HEK293T (cell line): ENCODE measurements at regions not wholly inside any gene's neighbourhood (a gene's known extent, or its start where the extent isn't known, plus 50 kb on each side); places are given as distances from the start of the nearest gene placed in this dataset.

Experiments
- CTCF ChIA-PET: fragments of 350-600 bp; formaldehyde crosslinking; extraction: SDS; loops from one replicate; lab custom pipeline; 2021; ENCODE audit warnings: antibody characterized with exemption, inconsistent platforms; lab: Yijun Ruan, JAX
- POLR2A ChIA-PET: fragments of 350-600 bp; formaldehyde crosslinking; extraction: SDS; loops from one replicate; lab custom pipeline; 2020; ENCODE audit warnings: antibody characterized with exemption, inconsistent platforms; lab: Yijun Ruan, JAX
- DNase-seq: peaks from one replicate; pipeline ENCODE4 v3.0.0; 2012; ENCODE audit warnings: mixed read lengths; ENCODE audit errors: extremely low spot score
- ARNT ChIP-seq: fragments of 450-650 bp; IDR thresholded peaks from 2 replicates; pipeline ENCODE4 v1.6.1; 2017; ENCODE audit warnings: mild to moderate bottlenecking
- BHLHE40 ChIP-seq: fragments of 450-650 bp; IDR thresholded peaks from 2 replicates; pipeline ENCODE4 v1.6.1; 2016; ENCODE audit warnings: mild to moderate bottlenecking, moderate library complexity, borderline replicate concordance
- CTBP1 ChIP-seq: fragments of 450-650 bp; IDR thresholded peaks from 2 replicates; pipeline ENCODE4 v1.6.1; 2016; ENCODE audit warnings: borderline replicate concordance
- ELF4 ChIP-seq: fragments of 450-650 bp; IDR thresholded peaks from 2 replicates; pipeline ENCODE4 v1.6.1; 2017; ENCODE audit warnings: antibody characterized with exemption
- FOXA1 ChIP-seq: fragments of 450-650 bp; IDR thresholded peaks from 2 replicates; pipeline ENCODE4 v1.6.1; 2016; ENCODE audit warnings: mild to moderate bottlenecking
- FOXK2 ChIP-seq: fragments of 450-650 bp; IDR thresholded peaks from 2 replicates; pipeline ENCODE4 v1.6.1; 2016; ENCODE audit warnings: mild to moderate bottlenecking
- FOXM1 ChIP-seq: fragments of 450-650 bp; IDR thresholded peaks from 2 replicates; pipeline ENCODE4 v1.6.1; 2017; ENCODE audit warnings: mild to moderate bottlenecking, borderline replicate concordance
- HDGF ChIP-seq: fragments of 450-650 bp; IDR thresholded peaks from 2 replicates; pipeline ENCODE4 v1.6.1; 2017; ENCODE audit warnings: antibody characterized with exemption, borderline replicate concordance
- L3MBTL2 ChIP-seq: fragments of 450-650 bp; conservative IDR thresholded peaks from 2 replicates; pipeline ENCODE4 v1.6.1; 2016; ENCODE audit warnings: mild to moderate bottlenecking
- LEF1 ChIP-seq: fragments of 450-650 bp; IDR thresholded peaks from 2 replicates; pipeline ENCODE4 v1.6.1; 2017; ENCODE audit warnings: mild to moderate bottlenecking, borderline replicate concordance
- NFRKB ChIP-seq: fragments of 450-650 bp; IDR thresholded peaks from 2 replicates; pipeline ENCODE4 v1.6.1; 2016; ENCODE audit warnings: mild to moderate bottlenecking, moderate library complexity
- SP1 ChIP-seq: fragments of 450-650 bp; IDR thresholded peaks from 2 replicates; pipeline ENCODE4 v1.6.1; 2017
- SUZ12 ChIP-seq: fragments of 450-650 bp; IDR thresholded peaks from 2 replicates; pipeline ENCODE4 v1.6.1; 2016; ENCODE audit warnings: mild to moderate bottlenecking
- TARDBP ChIP-seq: fragments of 450-650 bp; IDR thresholded peaks from 2 replicates; pipeline ENCODE4 v1.6.1; 2016
- ZNF384 ChIP-seq: fragments of 450-650 bp; IDR thresholded peaks from 2 replicates; pipeline ENCODE4 v1.6.1; 2016
- TF ChIP-seq, protein P1 (sequence below): fragments of 450-650 bp; IDR thresholded peaks from 2 replicates; pipeline ENCODE4 v1.6.1; 2016

DNA sequence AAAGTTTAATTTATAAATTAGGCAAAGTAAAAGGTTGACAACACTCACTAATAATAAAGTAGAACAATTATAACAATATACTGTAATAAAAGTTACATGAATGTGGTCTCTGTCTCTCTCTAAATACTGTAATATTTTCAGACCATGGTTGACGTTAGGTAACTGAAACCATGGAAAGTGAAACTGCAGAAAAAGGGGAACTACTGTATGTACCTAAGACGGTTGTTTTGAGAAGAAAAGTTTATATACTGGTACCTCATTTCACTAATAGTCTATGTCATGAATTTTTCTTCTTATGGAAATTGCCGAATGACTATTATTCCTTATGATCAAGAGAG lies 166.7 kb upstream of the ZNF521 start:
- CTCF ChIA-PET = no interaction called here
- POLR2A ChIA-PET = no interaction called here
- DNase-seq = no peak
- TF ChIP-seq, protein P1, sequence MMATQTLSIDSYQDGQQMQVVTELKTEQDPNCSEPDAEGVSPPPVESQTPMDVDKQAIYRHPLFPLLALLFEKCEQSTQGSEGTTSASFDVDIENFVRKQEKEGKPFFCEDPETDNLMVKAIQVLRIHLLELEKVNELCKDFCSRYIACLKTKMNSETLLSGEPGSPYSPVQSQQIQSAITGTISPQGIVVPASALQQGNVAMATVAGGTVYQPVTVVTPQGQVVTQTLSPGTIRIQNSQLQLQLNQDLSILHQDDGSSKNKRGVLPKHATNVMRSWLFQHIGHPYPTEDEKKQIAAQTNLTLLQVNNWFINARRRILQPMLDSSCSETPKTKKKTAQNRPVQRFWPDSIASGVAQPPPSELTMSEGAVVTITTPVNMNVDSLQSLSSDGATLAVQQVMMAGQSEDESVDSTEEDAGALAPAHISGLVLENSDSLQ = no peak
- TF ChIP-seq CTBP1 (no peak), BHLHE40 (no peak), FOXA1 (no peak), SUZ12 (no peak), TARDBP (no peak), L3MBTL2 (no peak), ARNT (no peak), HDGF (no peak), SP1 (no peak), ELF4 (no peak), NFRKB (no peak), FOXK2 (no peak), ZNF384 (no peak), LEF1 (no peak), FOXM1 (no peak)

DNA sequence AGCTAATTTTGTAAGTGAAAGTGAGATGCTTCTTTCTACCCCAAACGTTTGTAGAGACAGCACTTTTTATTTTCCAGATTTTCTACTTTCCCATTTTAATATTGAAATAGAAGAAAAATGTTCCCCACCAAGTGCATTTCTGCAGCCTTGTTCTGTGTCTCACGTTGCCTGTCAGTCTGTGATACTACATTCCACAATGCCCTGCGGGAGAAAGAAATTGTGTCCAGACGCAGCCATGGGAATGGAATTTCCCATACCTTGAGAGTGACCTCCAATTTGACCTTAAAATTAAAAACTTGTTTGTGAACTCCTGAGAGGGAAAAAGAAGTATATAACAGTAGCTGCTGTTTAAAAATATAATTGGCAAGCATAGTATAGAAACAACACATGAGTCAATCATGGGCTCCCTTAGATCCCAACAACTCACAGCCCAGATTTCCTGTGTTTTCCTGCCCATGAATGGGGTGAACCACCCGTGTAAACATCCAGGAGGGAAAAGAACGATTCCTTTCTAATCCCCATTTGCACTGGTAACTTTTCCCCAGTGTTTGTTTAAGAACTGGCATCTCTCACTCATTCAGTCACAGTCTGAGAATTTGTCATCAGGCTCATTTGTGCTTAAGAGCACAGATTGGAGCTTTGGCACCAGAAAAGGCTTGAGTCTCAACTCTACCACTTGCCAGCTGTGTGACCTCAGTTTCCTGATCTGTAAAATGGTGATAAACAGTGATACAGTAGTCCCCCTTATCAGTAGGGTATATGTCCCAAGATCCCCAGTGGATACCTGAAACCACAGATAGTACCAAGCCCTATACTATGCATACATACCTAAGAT lies 166.1 kb upstream of the ZNF521 start:
- CTCF ChIA-PET = no interaction called here
- DNase-seq = no peak
- POLR2A ChIA-PET = no interaction called here
- TF ChIP-seq ARNT (no peak), BHLHE40 (no peak), FOXM1 (no peak), ZNF384 (no peak), SUZ12 (no peak), TARDBP (no peak), FOXA1 (no peak), LEF1 (no peak)
- TF ChIP-seq, protein P1 = 0 out of 2 replicates have a peak, but pooled peaks have one; percentile 2

DNA sequence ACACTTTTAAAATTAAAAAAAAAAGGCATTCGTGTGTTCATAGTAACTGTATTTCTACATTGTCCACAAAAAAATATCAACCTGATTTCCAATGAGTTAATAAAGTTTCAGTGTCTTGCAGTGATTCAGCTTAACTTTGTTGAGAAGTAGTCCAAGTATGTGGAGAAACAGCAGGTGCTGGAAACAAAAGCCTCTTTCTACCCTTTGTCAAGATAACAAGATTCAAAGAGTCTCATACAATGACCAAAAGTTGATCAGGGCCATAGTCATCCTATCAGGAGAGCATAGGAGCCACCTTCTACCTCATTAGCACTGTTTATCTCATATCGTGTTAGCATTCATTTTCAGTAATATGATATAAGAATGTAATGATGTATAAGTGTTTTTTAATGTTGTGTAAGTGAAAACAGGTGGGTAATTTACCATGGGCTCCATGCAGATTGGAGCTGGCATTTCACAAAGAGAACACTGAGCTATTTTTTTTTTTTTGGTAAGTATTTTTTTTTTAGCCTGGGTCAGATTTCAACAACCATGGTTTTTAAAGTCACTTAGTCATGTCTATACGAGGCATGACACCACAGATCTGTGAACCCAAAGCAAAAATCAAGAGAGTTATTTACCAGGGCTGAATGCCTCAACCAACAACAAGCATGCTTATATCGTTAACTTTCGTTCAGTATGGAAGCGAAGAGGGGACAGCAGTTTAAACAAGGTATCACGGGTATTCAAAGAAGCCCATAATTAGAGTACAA lies 165.0 kb upstream of the ZNF521 start:
- ChIA-PET POLR2A (no interaction called here), CTCF (no interaction called here)
- TF ChIP-seq FOXK2 (no peak), ZNF384 (0 out of 2 replicates have a peak, but pooled peaks have one; percentile 37)
- DNase-seq = no peak

DNA sequence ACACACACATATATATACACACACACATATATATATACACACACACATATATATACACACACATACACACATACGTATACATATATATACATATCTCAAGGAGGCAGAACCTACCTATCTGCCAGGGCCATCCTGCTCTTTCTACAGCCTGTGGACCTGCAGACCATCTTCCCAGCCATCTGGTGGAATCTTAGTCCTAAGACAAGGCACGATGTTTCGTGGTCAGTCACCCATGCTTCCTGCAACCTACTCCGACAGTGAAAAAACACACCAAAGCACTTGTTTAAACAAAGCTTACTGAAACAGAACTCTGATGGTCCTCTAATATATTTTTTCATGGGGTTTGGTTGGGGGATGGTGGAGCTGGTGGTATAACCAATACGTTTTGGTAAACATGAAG lies 164.2 kb upstream of the ZNF521 start:
- POLR2A ChIA-PET = no interaction called here
- TF ChIP-seq FOXK2 = no peak
- no peak for TF ChIP-seq ARNT
- no peak for TF ChIP-seq SP1
- no peak for TF ChIP-seq FOXM1
- TF ChIP-seq ELF4 = no peak
- TF ChIP-seq TARDBP = no peak
- TF ChIP-seq L3MBTL2 = no peak
- no peak for DNase-seq
- CTCF ChIA-PET = no interaction called here

DNA sequence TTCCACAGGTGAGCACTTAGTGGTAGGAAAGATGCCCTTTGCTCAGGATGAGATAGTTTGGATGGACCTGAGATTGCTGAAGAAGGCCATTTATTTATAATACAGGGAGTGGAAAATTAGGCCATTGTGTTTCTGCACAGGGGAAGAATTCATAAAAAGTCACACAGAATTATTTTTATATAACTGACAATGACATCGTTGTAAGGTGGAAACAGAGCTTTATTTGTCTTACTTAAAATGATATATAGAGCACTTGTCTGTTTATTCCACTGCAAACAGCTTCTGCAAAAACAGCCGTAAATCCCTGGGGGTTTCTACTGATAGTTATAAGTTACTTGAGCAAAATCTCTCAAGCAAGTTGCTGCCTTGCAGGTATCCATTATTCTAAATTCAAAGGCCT lies 158.1 kb upstream of the ZNF521 start:
- no peak for DNase-seq
- TF ChIP-seq CTBP1 (no peak), L3MBTL2 (no peak), BHLHE40 (no peak), ARNT (no peak), NFRKB (no peak), LEF1 (no peak), FOXK2 (no peak), SUZ12 (no peak), ELF4 (no peak)
- TF ChIP-seq, protein P1 = no peak
- ChIA-PET POLR2A (no interaction called here), CTCF (interaction anchor here (0.7 kb wide), 1 partner anchor 845 kb away, joined by 3 read pairs; no protein-coding TSS in a partner anchor)

DNA sequence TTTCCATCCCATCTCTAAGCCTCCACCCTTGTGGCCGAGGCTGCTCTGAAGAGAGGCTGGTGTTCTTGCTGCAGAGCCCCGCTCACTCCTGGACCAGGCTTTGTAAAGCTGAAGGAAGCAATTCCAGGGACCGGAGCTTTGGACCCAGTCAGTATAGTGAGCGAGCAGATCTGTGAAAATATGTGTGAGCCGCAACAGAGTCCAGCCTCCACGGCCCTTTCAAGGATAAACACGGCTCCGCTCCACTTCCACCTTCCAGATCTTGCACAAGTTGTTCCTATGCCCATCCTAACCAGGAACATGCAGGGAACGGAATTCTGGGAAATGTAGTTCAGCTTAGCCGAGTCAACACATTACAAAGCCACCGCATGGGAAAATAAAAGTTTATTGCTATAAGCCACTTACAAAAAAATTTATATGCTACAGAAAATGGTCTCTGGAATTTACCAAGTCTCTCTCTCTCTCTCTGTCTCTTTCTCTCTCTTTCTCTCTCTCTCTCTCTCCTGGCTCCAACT lies 151.7 kb upstream of the ZNF521 start:
- POLR2A ChIA-PET = interaction anchor here (0.7 kb wide), 1 partner anchor 10 kb away, joined by 3 read pairs; no protein-coding TSS in a partner anchor
- TF ChIP-seq ELF4 (peak; percentile 72), SUZ12 (no peak), FOXM1 (no peak), ARNT (no peak), L3MBTL2 (peak; percentile 74), NFRKB (no peak)
- DNase-seq = peak; percentile 76
- CTCF ChIA-PET = interaction anchor here (0.6 kb wide), 1 partner anchor 83 kb away, joined by 3 read pairs; no protein-coding TSS in a partner anchor
